Peyer's patch (tissue), 4 donors: ENCODE measurements at regions not wholly inside any gene's neighbourhood (a gene's known extent, or its start where the extent isn't known, plus 50 kb on each side); places are given as distances from the start of the nearest gene placed in this dataset.

Experiments used
- CTCF ChIP-seq, 6 experiments: fragments of 450-650 bp in 4 of 6; fragments of 200-600 bp in 2 of 6; sonication (generic) in 1 of 6; IDR thresholded peaks; one replicate each; pipeline ENCODE4 v1.5.1; 2017 to 2019; ENCODE audit warnings: antibody characterized with exemption in 6 of 6, mild to moderate bottlenecking in 3 of 6, moderate library complexity in 1 of 6
- POLR2A ChIP-seq, 2 donors: fragments of 450-650 bp; IDR thresholded peaks; one replicate each; pipeline ENCODE4 v1.5.1; 2017; ENCODE audit warnings: antibody characterized with exemption in 2 of 2, mild to moderate bottlenecking in 2 of 2, moderate library complexity in 2 of 2

- TF ChIP-seq CTCF (IDR thresholded peaks at IDR 0.05), result no peak
- TF ChIP-seq POLR2A (IDR thresholded peaks at IDR 0.05), result no peak
Observed at GRCh38 chr2:101597347-101597944, 100.1 kb upstream of the MAP4K4 start.
